WTC11 (cell line): ENCODE measurements at regions not wholly inside any gene's neighbourhood (a gene's known extent, or its start where the extent isn't known, plus 50 kb on each side); places are given as distances from the start of the nearest gene placed in this dataset.

Source experiments
- ATAC-seq: fragments of 200-7000 bp; cut with Tn5 transposase; 2 replicates; pipeline ENCODE4 v1.10.0; 2021; ENCODE audit warnings: mild to moderate bottlenecking, moderate library complexity
- CTCF ChIA-PET: fragments of 300-600 bp; sonication (Branson Sonifier 250); formaldehyde crosslinking; loops from one replicate; lab custom pipeline; 2021; ENCODE audit warnings: antibody characterized with exemption; lab: Charles Lee
- POLR2A ChIA-PET: fragments of 350-600 bp; sonication (Branson Sonifier 250); formaldehyde crosslinking; loops from one replicate; lab custom pipeline; 2021; ENCODE audit warnings: antibody characterized with exemption; lab: Charles Lee
- DNase-seq: peaks from one replicate; pipeline ENCODE4 v3.0.0; 2021; ENCODE audit warnings: low spot score
- H3K27ac Mint-ChIP-seq: 2 replicates; pipeline ENCODE4 v1.8.0; 2021; ENCODE audit warnings: mixed read lengths
- H3K27me3 Mint-ChIP-seq: 2 replicates; pipeline ENCODE4 v1.8.0; 2021; ENCODE audit warnings: low read depth, mild to moderate bottlenecking, moderate library complexity, mixed read lengths
- H3K36me3 Mint-ChIP-seq: 2 replicates; pipeline ENCODE4 v1.8.0; 2021; ENCODE audit warnings: mixed read lengths
- H3K4me1 Mint-ChIP-seq: 2 replicates; pipeline ENCODE4 v1.8.0; 2022; ENCODE audit warnings: mixed read lengths
- H3K4me3 Mint-ChIP-seq: 2 replicates; pipeline ENCODE4 v1.8.0; 2021; ENCODE audit warnings: mild to moderate bottlenecking, moderate library complexity, mixed read lengths
- H3K9me3 Mint-ChIP-seq: 2 replicates; pipeline ENCODE4 v1.8.0; 2021; ENCODE audit warnings: mixed read lengths
- ATF1 ChIP-seq: sonication (generic); formaldehyde crosslinking; IDR thresholded peaks from 2 replicates; pipeline ENCODE4 v1.8.1; 2023; ENCODE audit warnings: mild to moderate bottlenecking, moderate library complexity, missing genetic modification reagents
- E2F4 ChIP-seq: sonication (generic); formaldehyde crosslinking; IDR thresholded peaks from 2 replicates; pipeline ENCODE4 v1.8.1; 2022; ENCODE audit warnings: low read depth, mild to moderate bottlenecking, moderate library complexity, missing genetic modification reagents, borderline replicate concordance
- EMX1 ChIP-seq: fragments of 250-450 bp; sonication (Bioruptor Pico); IDR thresholded peaks from 2 replicates; pipeline ENCODE4 v1.8.0; 2021; ENCODE audit warnings: mild to moderate bottlenecking
- IRF2 ChIP-seq: sonication (generic); formaldehyde crosslinking; IDR thresholded peaks from 2 replicates; pipeline ENCODE4 v1.8.0; 2022; ENCODE audit warnings: low read depth, missing genetic modification reagents, borderline replicate concordance
- KAT7 ChIP-seq: sonication (generic); formaldehyde crosslinking; IDR thresholded peaks from 2 replicates; pipeline ENCODE4 v1.8.1; 2023; ENCODE audit warnings: missing genetic modification reagents, mild to moderate bottlenecking, borderline replicate concordance
- MXD4 ChIP-seq: fragments of 250-450 bp; sonication (Bioruptor Pico); IDR thresholded peaks from 2 replicates; pipeline ENCODE4 v1.8.0; 2021; ENCODE audit warnings: mild to moderate bottlenecking, moderate library complexity, borderline replicate concordance
- NR1H2 ChIP-seq: sonication (generic); formaldehyde crosslinking; IDR thresholded peaks from 2 replicates; pipeline ENCODE4 v1.9.0; 2021; ENCODE audit warnings: mild to moderate bottlenecking, moderate library complexity, missing genetic modification reagents
- NR3C1 ChIP-seq: sonication (generic); formaldehyde crosslinking; conservative IDR thresholded peaks from 2 replicates; pipeline ENCODE4 v1.8.1; 2023; ENCODE audit warnings: low read depth, mild to moderate bottlenecking, missing genetic modification reagents
- PREB ChIP-seq: sonication (generic); formaldehyde crosslinking; IDR thresholded peaks from 2 replicates; pipeline ENCODE4 v1.8.1; 2022; ENCODE audit warnings: mild to moderate bottlenecking, missing genetic modification reagents, moderate library complexity, borderline replicate concordance
- TEAD1 ChIP-seq: sonication (generic); formaldehyde crosslinking; IDR thresholded peaks from 2 replicates; pipeline ENCODE4 v1.8.0; 2022; ENCODE audit warnings: mild to moderate bottlenecking, missing genetic modification reagents
- TP53 ChIP-seq: sonication (generic); formaldehyde crosslinking; IDR thresholded peaks from 2 replicates; pipeline ENCODE4 v1.8.1; 2023; ENCODE audit warnings: mild to moderate bottlenecking, missing genetic modification reagents
- ZBTB21 ChIP-seq: sonication (generic); formaldehyde crosslinking; IDR thresholded peaks from 2 replicates; pipeline ENCODE4 v1.8.1; 2023; ENCODE audit warnings: mild to moderate bottlenecking, missing genetic modification reagents, borderline replicate concordance
- ZNF232 ChIP-seq: sonication (generic); formaldehyde crosslinking; IDR thresholded peaks from 2 replicates; pipeline ENCODE4 v1.8.0; 2022; ENCODE audit warnings: mild to moderate bottlenecking, missing genetic modification reagents
- ZNF263 ChIP-seq: sonication (generic); formaldehyde crosslinking; IDR thresholded peaks from 2 replicates; pipeline ENCODE4 v1.8.1; 2022; ENCODE audit warnings: low read depth, mild to moderate bottlenecking, moderate library complexity, missing genetic modification reagents
- ZNF281 ChIP-seq: sonication (generic); formaldehyde crosslinking; IDR thresholded peaks from 2 replicates; pipeline ENCODE4 v1.8.0; 2023; ENCODE audit warnings: mild to moderate bottlenecking, missing genetic modification reagents
- ZNF317 ChIP-seq: sonication (generic); formaldehyde crosslinking; IDR thresholded peaks from 2 replicates; pipeline ENCODE4 v1.8.1; 2023; ENCODE audit warnings: low read depth, mild to moderate bottlenecking, moderate library complexity, missing genetic modification reagents, borderline replicate concordance
- ZNF671 ChIP-seq: fragments of 250-450 bp; sonication (Bioruptor Pico); IDR thresholded peaks from 2 replicates; pipeline ENCODE4 v1.8.0; 2021; ENCODE audit warnings: mild to moderate bottlenecking
- TF ChIP-seq, protein P1 (sequence below): sonication (generic); formaldehyde crosslinking; IDR thresholded peaks from 2 replicates; pipeline ENCODE4 v1.8.1; 2023; ENCODE audit warnings: mild to moderate bottlenecking, missing genetic modification reagents, moderate library complexity
- TF ChIP-seq, protein P2 (sequence below): sonication (generic); formaldehyde crosslinking; IDR thresholded peaks from 2 replicates; pipeline ENCODE4 v1.8.0; 2023; ENCODE audit warnings: missing genetic modification reagents
- TF ChIP-seq, protein P3 (sequence below): fragments of 250-450 bp; sonication (Bioruptor Pico); conservative IDR thresholded peaks from 2 replicates; pipeline ENCODE4 v1.9.0; 2021; ENCODE audit warnings: mild to moderate bottlenecking
- TF ChIP-seq, protein P4 (sequence below): sonication (generic); formaldehyde crosslinking; IDR thresholded peaks from 2 replicates; pipeline ENCODE4 v1.8.0; 2022; ENCODE audit warnings: mild to moderate bottlenecking, missing genetic modification reagents

DNA sequence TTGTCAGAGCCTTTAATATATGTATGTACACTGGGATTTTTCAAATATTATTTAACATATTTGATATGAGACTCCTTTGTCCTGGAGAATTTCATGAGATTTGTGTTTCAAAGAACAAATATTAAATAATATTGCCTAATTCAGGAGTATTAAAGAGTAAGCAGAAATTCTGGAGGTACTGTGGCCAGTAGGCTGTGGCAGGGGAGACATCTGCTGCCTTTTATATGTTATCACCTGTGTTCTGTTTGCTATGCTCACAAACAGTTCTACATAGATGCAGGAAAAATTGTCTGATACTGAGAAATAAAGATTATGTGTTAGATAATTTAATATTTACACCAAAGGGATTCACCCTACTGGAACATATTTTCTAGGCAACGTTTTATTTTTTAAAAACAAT lies 395.4 kb upstream of the SLC35B3 start:
- Mint-ChIP-seq H3K36me3 (no peaks in the 10 kb centered on the region), H3K4me1 (peaks cover 8% of the 10 kb centered on the region), H3K27ac (no peak overlapping the region), H3K4me3 (no peak overlapping the region), H3K9me3 (peaks cover 4% of the 10 kb centered on the region), H3K27me3 (no peaks in the 10 kb centered on the region)
- CTCF ChIA-PET = no interaction called here
- POLR2A ChIA-PET = no interaction called here
- DNase-seq (no peak), ATAC-seq (no peak)
- no peak for TF ChIP-seq ZNF263 (CRISPR knock-in tag)
- TF ChIP-seq NR1H2 (CRISPR knock-in tag) = no peak
- TF ChIP-seq, protein P1, sequence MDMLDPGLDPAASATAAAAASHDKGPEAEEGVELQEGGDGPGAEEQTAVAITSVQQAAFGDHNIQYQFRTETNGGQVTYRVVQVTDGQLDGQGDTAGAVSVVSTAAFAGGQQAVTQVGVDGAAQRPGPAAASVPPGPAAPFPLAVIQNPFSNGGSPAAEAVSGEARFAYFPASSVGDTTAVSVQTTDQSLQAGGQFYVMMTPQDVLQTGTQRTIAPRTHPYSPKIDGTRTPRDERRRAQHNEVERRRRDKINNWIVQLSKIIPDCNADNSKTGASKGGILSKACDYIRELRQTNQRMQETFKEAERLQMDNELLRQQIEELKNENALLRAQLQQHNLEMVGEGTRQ (CRISPR knock-in tag) = no peak
- TF ChIP-seq, protein P2, sequence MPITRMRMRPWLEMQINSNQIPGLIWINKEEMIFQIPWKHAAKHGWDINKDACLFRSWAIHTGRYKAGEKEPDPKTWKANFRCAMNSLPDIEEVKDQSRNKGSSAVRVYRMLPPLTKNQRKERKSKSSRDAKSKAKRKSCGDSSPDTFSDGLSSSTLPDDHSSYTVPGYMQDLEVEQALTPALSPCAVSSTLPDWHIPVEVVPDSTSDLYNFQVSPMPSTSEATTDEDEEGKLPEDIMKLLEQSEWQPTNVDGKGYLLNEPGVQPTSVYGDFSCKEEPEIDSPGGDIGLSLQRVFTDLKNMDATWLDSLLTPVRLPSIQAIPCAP (CRISPR knock-in tag) = no peak
- TF ChIP-seq NR3C1 (CRISPR knock-in tag) = no peak
- TF ChIP-seq TEAD1 (CRISPR knock-in tag) = no peak
- TF ChIP-seq ZNF317 (CRISPR knock-in tag) = no peak
- TF ChIP-seq ATF1 = no peak

DNA sequence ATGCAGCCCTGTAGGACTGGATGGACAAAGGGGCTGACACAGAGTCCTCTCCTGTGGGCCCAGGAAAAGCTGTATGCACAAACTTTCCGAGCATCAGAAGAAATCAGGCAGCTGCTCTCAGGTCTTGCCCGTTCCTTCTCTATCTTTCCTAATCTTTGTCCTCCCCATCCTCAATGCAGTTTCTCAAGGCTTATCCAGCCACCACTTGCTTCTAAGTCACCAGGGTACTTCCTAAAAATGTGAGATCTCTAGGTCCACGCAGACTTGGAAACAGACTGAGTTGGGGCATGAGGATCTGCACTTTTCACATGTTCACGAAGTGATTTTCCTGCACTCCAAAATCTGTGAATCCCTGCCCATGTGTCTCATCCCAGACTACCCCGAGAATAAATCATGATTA lies 394.5 kb upstream of the SLC35B3 start:
- no peak for ATAC-seq
- ChIA-PET POLR2A (no interaction called here), CTCF (no interaction called here)
- H3K27ac Mint-ChIP-seq = no peak overlapping the region
- H3K4me1 Mint-ChIP-seq = no peaks in the 10 kb centered on the region
- no peaks in the 10 kb centered on the region for H3K27me3 Mint-ChIP-seq
- DNase-seq = no peak
- peaks cover 4% of the 10 kb centered on the region for H3K9me3 Mint-ChIP-seq
- H3K4me3 Mint-ChIP-seq = no peak overlapping the region
- no peaks in the 10 kb centered on the region for H3K36me3 Mint-ChIP-seq
- TF ChIP-seq KAT7 (CRISPR knock-in tag) (no peak), IRF2 (no peak), EMX1 (no peak), ZNF281 (no peak), TP53 (no peak), ZBTB21 (CRISPR knock-in tag) (no peak)
- TF ChIP-seq, protein P3, sequence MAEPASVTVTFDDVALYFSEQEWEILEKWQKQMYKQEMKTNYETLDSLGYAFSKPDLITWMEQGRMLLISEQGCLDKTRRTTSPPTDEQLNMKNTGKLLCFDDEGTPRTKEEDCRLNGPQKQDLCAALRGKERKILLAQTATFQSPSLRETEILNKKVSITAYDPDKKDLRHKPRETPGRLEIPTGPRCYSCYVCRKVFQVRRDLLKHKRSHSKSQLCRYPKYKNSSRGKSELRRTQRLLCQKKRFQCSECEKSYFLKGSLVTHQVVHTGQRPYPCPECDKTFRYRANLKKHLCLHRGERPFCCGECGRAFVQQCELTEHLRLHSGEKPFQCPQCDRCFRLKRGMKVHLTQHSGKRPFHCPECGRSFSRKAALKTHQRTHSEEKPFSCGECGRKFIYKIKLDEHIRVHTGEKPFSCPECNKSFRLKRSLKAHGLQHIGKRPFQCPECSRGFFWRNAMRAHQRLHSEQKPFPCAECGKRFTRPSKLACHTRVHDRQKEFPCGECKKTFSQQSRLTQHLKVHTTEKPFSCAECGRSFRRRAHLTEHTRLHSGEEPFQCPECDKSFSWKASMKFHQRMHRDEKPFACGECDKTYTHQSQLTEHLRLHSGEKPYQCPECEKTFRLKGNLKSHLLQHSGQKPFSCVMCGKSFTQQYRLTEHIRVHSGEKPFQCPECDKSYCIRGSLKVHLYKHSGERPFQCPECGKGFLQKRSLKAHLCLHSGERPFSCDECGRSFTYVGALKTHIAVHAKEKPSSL (CRISPR knock-in tag) = no peak

DNA sequence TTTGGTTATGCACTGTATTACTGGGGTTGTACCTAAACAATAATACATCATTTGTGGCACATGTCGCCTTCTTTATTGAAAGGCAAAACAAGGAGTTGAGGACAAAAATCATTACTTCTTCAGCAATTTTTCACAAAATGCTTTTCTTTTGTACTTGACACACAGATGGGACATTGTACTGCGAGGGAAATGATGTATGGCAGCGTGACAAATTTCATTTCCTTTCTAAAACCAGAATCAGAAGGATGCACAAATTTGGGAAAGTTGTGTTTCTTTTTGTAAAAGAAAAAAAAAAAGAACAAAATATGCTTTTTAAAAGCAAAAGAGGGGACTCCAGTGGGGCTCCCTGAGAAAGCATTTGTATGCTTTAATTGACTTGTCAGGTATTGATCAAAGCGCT lies 394.0 kb upstream of the SLC35B3 start:
- Mint-ChIP-seq H3K9me3 (peaks cover 4% of the 10 kb centered on the region), H3K4me3 (no peak overlapping the region), H3K4me1 (no peaks in the 10 kb centered on the region), H3K27me3 (no peaks in the 10 kb centered on the region), H3K36me3 (no peaks in the 10 kb centered on the region), H3K27ac (no peak overlapping the region)
- DNase-seq = no peak
- ATAC-seq = no peak
- CTCF ChIA-PET = no interaction called here
- POLR2A ChIA-PET = no interaction called here
- TF ChIP-seq, protein P4, sequence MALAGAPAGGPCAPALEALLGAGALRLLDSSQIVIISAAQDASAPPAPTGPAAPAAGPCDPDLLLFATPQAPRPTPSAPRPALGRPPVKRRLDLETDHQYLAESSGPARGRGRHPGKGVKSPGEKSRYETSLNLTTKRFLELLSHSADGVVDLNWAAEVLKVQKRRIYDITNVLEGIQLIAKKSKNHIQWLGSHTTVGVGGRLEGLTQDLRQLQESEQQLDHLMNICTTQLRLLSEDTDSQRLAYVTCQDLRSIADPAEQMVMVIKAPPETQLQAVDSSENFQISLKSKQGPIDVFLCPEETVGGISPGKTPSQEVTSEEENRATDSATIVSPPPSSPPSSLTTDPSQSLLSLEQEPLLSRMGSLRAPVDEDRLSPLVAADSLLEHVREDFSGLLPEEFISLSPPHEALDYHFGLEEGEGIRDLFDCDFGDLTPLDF (CRISPR knock-in tag) = no peak
- TF ChIP-seq ZNF232 = no peak
- TF ChIP-seq PREB (CRISPR knock-in tag) = no peak
- no peak for TF ChIP-seq MXD4 (CRISPR knock-in tag)
- no peak for TF ChIP-seq TEAD1 (CRISPR knock-in tag)
- TF ChIP-seq E2F4 (CRISPR knock-in tag) = no peak
- no peak for TF ChIP-seq ZNF671
